Endothelial cell of umbilical vein (primary cell): ENCODE measurements at regions not wholly inside any gene's neighbourhood (a gene's known extent, or its start where the extent isn't known, plus 50 kb on each side); places are given as distances from the start of the nearest gene placed in this dataset.

Source experiments
- BruUV-seq: library from RNA; stranded (reverse); fragments of 400-500 nt; replicated peaks from 2 replicates; lab custom pipeline; 2021; lab: Mats Ljungman, UMichigan
- CTCF ChIA-PET: fragments of 300-600, 350-600 bp; sonication (Branson Sonifier 250); formaldehyde crosslinking; loops from one replicate; lab custom pipeline; 2021; ENCODE audit warnings: antibody characterized with exemption, inconsistent platforms; lab: Charles Lee
- POLR2A ChIA-PET: fragments of 300-600, 350-600 bp; sonication (Branson Sonifier 250); formaldehyde crosslinking; loops from one replicate; lab custom pipeline; 2021; ENCODE audit warnings: antibody characterized with exemption, inconsistent platforms; lab: Charles Lee
- DNase-seq: peaks from one replicate; pipeline ENCODE4 v3.0.0-alpha.2; 2011; ENCODE audit warnings: low read depth, low spot score
- FAIRE-seq: peaks from 2 replicates; lab custom pipeline; 2011; peaks lifted over from hg19 to GRCh38; lab: Jason Lieb, UNC
- H2AFZ ChIP-seq: 2 replicates; pipeline ENCODE4 v1.6.0; 2012; ENCODE audit warnings: low read depth, low read length, control low read depth, inconsistent platforms
- H3K27ac ChIP-seq: 2 replicates; pipeline ENCODE4 v1.5.1; 2011; ENCODE audit warnings: low read depth, mild to moderate bottlenecking, control low read depth, low read length, moderate library complexity; ENCODE audit not compliant: insufficient read depth
- H3K27me3 ChIP-seq, 2 experiments: 2 replicates each; pipeline versions ENCODE4 v1.6.0 to v1.6.1; 2011; ENCODE audit warnings: low read length in 2 of 2, mixed read lengths in 1 of 2; ENCODE audit not compliant: control insufficient read depth in 2 of 2, insufficient read depth in 2 of 2
- H3K36me3 ChIP-seq, 2 experiments: 2 replicates in 1 of 2; 3 replicates in 1 of 2; pipeline ENCODE4 v1.5.1; 2011; ENCODE audit warnings: low read length in 2 of 2, mild to moderate bottlenecking in 1 of 2, moderate library complexity in 1 of 2; ENCODE audit not compliant: control insufficient read depth in 2 of 2, insufficient read depth in 2 of 2; ENCODE audit errors: extremely low read depth in 1 of 2
- H3K4me1 ChIP-seq: 3 replicates; pipeline ENCODE4 v1.5.1; 2011; ENCODE audit warnings: mild to moderate bottlenecking, low read length; ENCODE audit not compliant: control insufficient read depth, insufficient read depth; ENCODE audit errors: extremely low read depth
- H3K4me2 ChIP-seq: 2 replicates; pipeline ENCODE4 v1.6.1; 2011; ENCODE audit warnings: low read length, control low read depth, mixed read lengths; ENCODE audit not compliant: insufficient read depth
- H3K4me3 ChIP-seq, 3 experiments: fragments of 200-600 bp in 1 of 3; sonication (generic), shearing (Covaris generic) in 1 of 3; replicated peaks in 1 of 3; 2 replicates each; pipeline ENCODE4 v1.5.1; 2011 to 2016; ENCODE audit warnings: control low read depth in 3 of 3, low read length in 3 of 3, mild to moderate bottlenecking in 2 of 3, inconsistent platforms in 1 of 3, low read depth in 1 of 3, moderate library complexity in 1 of 3; ENCODE audit not compliant: insufficient read depth in 1 of 3
- H3K79me2 ChIP-seq: 2 replicates; pipeline ENCODE4 v1.6.0; 2012; ENCODE audit warnings: low read length, inconsistent platforms; ENCODE audit not compliant: control insufficient read depth, insufficient read depth
- H3K9ac ChIP-seq: replicated peaks from 2 replicates; pipeline ENCODE3; 2011; ENCODE audit warnings: low read length, control low read depth; ENCODE audit not compliant: insufficient read depth; ENCODE audit errors: extremely low read depth
- H3K9me1 ChIP-seq: replicated peaks from 3 replicates; pipeline ENCODE4 v1.6.0; 2011; ENCODE audit warnings: mild to moderate bottlenecking, low read length; ENCODE audit not compliant: control insufficient read depth, insufficient read depth; ENCODE audit errors: extremely low read depth
- H3K9me3 ChIP-seq: replicated peaks from 2 replicates; pipeline ENCODE4 v1.5.1; 2012; ENCODE audit warnings: low read length, inconsistent platforms; ENCODE audit not compliant: control insufficient read depth, insufficient read depth
- H4K20me1 ChIP-seq: replicated peaks from 2 replicates; pipeline ENCODE3; 2011; ENCODE audit warnings: mild to moderate bottlenecking, low read length; ENCODE audit not compliant: control insufficient read depth, insufficient read depth; ENCODE audit errors: extremely low read depth
- CTCF ChIP-seq, 2 donors: IDR thresholded peaks; 1 replicate in 1 of 2; 2 replicates in 1 of 2; pipeline ENCODE4 v1.5.1; 2011; ENCODE audit warnings: low read length in 2 of 2, mild to moderate bottlenecking in 2 of 2, moderate library complexity in 2 of 2, control low read depth in 1 of 2, inconsistent platforms in 1 of 2, low read depth in 1 of 2; ENCODE audit not compliant: insufficient read depth in 1 of 2; ENCODE audit errors: extremely low read depth in 1 of 2
- EZH2 ChIP-seq: IDR thresholded peaks from 2 replicates; pipeline ENCODE4 v1.6.1; 2012; ENCODE audit warnings: borderline replicate concordance, low read depth, mild to moderate bottlenecking, moderate library complexity, low read length, inconsistent platforms; ENCODE audit not compliant: severe bottlenecking
- FOS ChIP-seq: IDR thresholded peaks from 2 replicates; pipeline ENCODE4 v1.6.1; 2011; ENCODE audit warnings: mild to moderate bottlenecking, low read length, moderate library complexity, borderline replicate concordance; ENCODE audit not compliant: insufficient read depth
- GATA2 ChIP-seq: IDR thresholded peaks from 2 replicates; pipeline ENCODE4 v1.7.0; 2011; ENCODE audit warnings: low read depth, mild to moderate bottlenecking, moderate library complexity, mixed read lengths, low read length; ENCODE audit not compliant: insufficient read length, insufficient read depth
- JUN ChIP-seq: IDR thresholded peaks from 2 replicates; pipeline ENCODE4 v1.6.1; 2011; ENCODE audit warnings: borderline replicate concordance, low read depth; ENCODE audit not compliant: insufficient read length, insufficient read depth
- MAX ChIP-seq: IDR thresholded peaks from 2 replicates; pipeline ENCODE4 v1.6.1; 2011; ENCODE audit not compliant: insufficient read depth, insufficient read length
- MYC ChIP-seq: IDR thresholded peaks from one replicate; pipeline ENCODE4 v1.6.1; 2011; ENCODE audit warnings: mild to moderate bottlenecking, low read depth, low read length
- POLR2A ChIP-seq: IDR thresholded peaks from 2 replicates; pipeline ENCODE4 v1.6.1; 2012; ENCODE audit warnings: low read depth, mild to moderate bottlenecking, control low read depth, low read length
- POLR2AphosphoS5 ChIP-seq: IDR thresholded peaks from 2 replicates; pipeline ENCODE4 v1.6.1; 2012; ENCODE audit warnings: low read depth, mild to moderate bottlenecking, control low read depth, low read length, moderate library complexity; ENCODE audit not compliant: insufficient read depth
- dilution Hi-C: fragments of 300-500 bp; cut with MboI; formaldehyde crosslinking; loops from one replicate; pipeline ENCODE4 v1.15.0; 2019; ENCODE audit warnings: low sequenced_read_pairs; ENCODE audit not compliant: extremely low pct_ligation_motif_present
- intact Hi-C: fragments of 100-400 bp; cut with micrococcal nuclease; formaldehyde crosslinking; loops from one replicate; pipeline ENCODE4 v1.10.0; 2022

- no peak overlapping the region for H3K9ac ChIP-seq
- H3K4me3 ChIP-seq, result no peak overlapping the region
- ChIA-PET CTCF (interaction anchor here (0.9 to 1.2 kb wide), 3 partner anchors 10 to 237 kb away, joined by 3 read pairs; no protein-coding TSS in a partner anchor), POLR2A (no interaction called here)
- TF ChIP-seq MYC (no peak), POLR2AphosphoS5 (no peak), MAX (no peak), GATA2 (no peak), JUN (no peak), CTCF (IDR thresholded peaks at IDR 0.05; ENCODE audit: extremely low read depth in 1 of 2, insufficient read depth in 1 of 2, low read depth in 1 of 2, low read length in 2 of 2) (no peak), FOS (no peak), EZH2 (no peak), POLR2A (no peak)
- H3K27me3 ChIP-seq, result no peaks in the 10 kb centered on the region
- no peaks in the 10 kb centered on the region for H3K9me1 ChIP-seq
- no peak overlapping the region for H3K4me2 ChIP-seq
- dilution Hi-C loops (no loop called here), intact Hi-C loops (no loop called here)
- no peaks in the 10 kb centered on the region for H3K36me3 ChIP-seq
- H4K20me1 ChIP-seq, result no peaks in the 10 kb centered on the region
- H2AFZ ChIP-seq, result no peak overlapping the region
- FAIRE-seq, result no peak
- no peak overlapping the region for H3K27ac ChIP-seq
- no peaks in the 10 kb centered on the region for H3K79me2 ChIP-seq
- no peak for DNase-seq
- H3K9me3 ChIP-seq, result no peaks in the 10 kb centered on the region
- no TSS peak for BruUV-seq
- H3K4me1 ChIP-seq, result no peaks in the 10 kb centered on the region
Observed at GRCh38 chr9:89839449-89839848, 234.6 kb downstream of the GADD45G start.
